Heart left ventricle (tissue), 16 donors: ENCODE measurements at regions not wholly inside any gene's neighbourhood (a gene's known extent, or its start where the extent isn't known, plus 50 kb on each side); places are given as distances from the start of the nearest gene placed in this dataset.

ENCODE experiments used
- ATAC-seq, 4 donors: fragments of 200-7000 bp; cut with Tn5 transposase; one replicate each; pipeline ENCODE4 v1.9.1; 2020 to 2022; ENCODE audit warnings: moderate library complexity in 4 of 4, mild to moderate bottlenecking in 3 of 4, moderate number of reproducible peaks in 1 of 4
- DNase-seq, 5 donors: peaks; one replicate each; pipeline ENCODE4 v3.0.0-alpha.2; 2020
- H3K27ac ChIP-seq, 12 donors: fragments of 200-600 bp; sonication (generic) in 4 of 12; one replicate each; pipeline versions ENCODE4 v1.5.0 to v1.8.0; 2016 to 2022; ENCODE audit warnings: mild to moderate bottlenecking in 2 of 12
- H3K27me3 ChIP-seq, 9 donors: fragments of 200-600 bp; sonication (generic) in 2 of 9; one replicate each; pipeline versions ENCODE4 v1.5.1 to v1.8.0; 2016 to 2022; ENCODE audit warnings: mild to moderate bottlenecking in 3 of 9
- H3K36me3 ChIP-seq, 9 donors: fragments of 200-600 bp; sonication (generic) in 2 of 9; one replicate each; pipeline versions ENCODE4 v1.5.0 to v1.8.0; 2018 to 2022; ENCODE audit warnings: mild to moderate bottlenecking in 2 of 9
- H3K4me1 ChIP-seq, 12 donors: fragments of 200-600 bp; sonication (generic) in 4 of 12; one replicate each; pipeline versions ENCODE4 v1.5.0 to v1.8.0; 2016 to 2022; ENCODE audit warnings: mild to moderate bottlenecking in 3 of 12
- H3K4me3 ChIP-seq, 12 donors: fragments of 200-600 bp; sonication (generic) in 4 of 12; one replicate each; pipeline versions ENCODE4 v1.5.0 to v1.8.0; 2017 to 2022; ENCODE audit warnings: mild to moderate bottlenecking in 9 of 12, moderate library complexity in 4 of 12
- H3K9me3 ChIP-seq, 12 donors: fragments of 200-600 bp; sonication (generic) in 4 of 12; one replicate each; pipeline versions ENCODE4 v1.5.0 to v1.8.0; 2016 to 2022; ENCODE audit warnings: mild to moderate bottlenecking in 1 of 12
- CTCF ChIP-seq, 12 donors: fragments of 200-600 bp; sonication (generic) in 4 of 12; IDR thresholded peaks; one replicate each; pipeline versions ENCODE4 v1.5.0 to v1.8.0; 2018 to 2022; ENCODE audit warnings: antibody characterized with exemption in 12 of 12, mild to moderate bottlenecking in 5 of 12
- POLR2A ChIP-seq, 2 donors: fragments of 450-650 bp; IDR thresholded peaks; one replicate each; pipeline ENCODE4 v1.6.1; 2017; ENCODE audit warnings: antibody characterized with exemption in 2 of 2, mild to moderate bottlenecking in 2 of 2, moderate library complexity in 2 of 2
- WGBS, 4 donors: extraction: QIAGEN DNeasy Blood & Tissue Kit in 2 of 4; methylation state at CpG; one replicate each; pipeline versions ENCODE4 v1.1.5 to v1.1.7; 2013 to 2018; 5-methylcytosine and 5-hydroxymethylcytosine counted together
- intact Hi-C, 10 donors: fragments of 100-400 bp; cut with DNase I; formaldehyde crosslinking; loops; one replicate each; pipeline versions ENCODE4 v1.11.1 to v1.14.2; 2022
- donor health status: ischemic (EF 13 %, LVEDD 7.1; RV severe dilation, severe dysfunction).
- donor health status: healthy with polysubstance abuse.
- donor health status: DM: no; HTN: yes; CAD: no.
- donor health status: DM: no; HTN: no; CAD: no.
- donor health status: ischemic (EF 25% LVEDD 6.9; RV normal size, moderate dysfunction).
- donor health status: ischemic (EF 25% LVEDD 5.7; RV mildly dilated, moderate dysfunction).
- donor health status: healthy.
- donor health status: DM: yes; HTN: yes; CAD: no.
- donor health status: ischemic (EF 35%, LVEDD 5.7; RV mildly dilated, moderate dysfunction).
- donor health status: nonischemic (EF 11% LVEDD 7.7; RV severe dilation, severe dysfunction).
- donor health status: DM: yes; HTN: yes; CAD: no.
- donor health status: PGD.
- donor health status: ischemic (EF 29% LVEDD 5.4; RV normal size, mild dysfunction).
- donor health status: nonischemic (EF 23%, LVEDD 6.1; RV moderate dilation, normal function).

- Histone ChIP-seq H3K9me3 (no peaks in the 10 kb centered on the region), H3K4me1 (peaks cover 0 to 2% (median 0%) of the 10 kb centered on the region in 12 donors), H3K36me3 (no peaks in the 10 kb centered on the region), H3K27ac (no peak overlapping the region), H3K4me3 (no peak overlapping the region), H3K27me3 (peaks cover 0 to 4% (median 0%) of the 10 kb centered on the region in 9 donors)
- WGBS, 4 donors: 58 to 68% (median 61%) methylated on average over 17 of the region's 17 CpGs
- TF ChIP-seq CTCF (IDR thresholded peaks at IDR 0.05): no peak
- TF ChIP-seq POLR2A (IDR thresholded peaks at IDR 0.05): no peak
- intact Hi-C loops: no loop called here
- ATAC-seq: no peak
- no peak for DNase-seq
Measured at GRCh38 chr2:105567996-105568494, 169.2 kb upstream of the FHL2 start.

GRCh38 chr2:105563000-105563719 is 164.3 kb upstream of the FHL2 start:
- Histone ChIP-seq H3K27ac (no peak overlapping the region), H3K36me3 (no peaks in the 10 kb centered on the region), H3K9me3 (no peaks in the 10 kb centered on the region), H3K4me1 (peaks cover 0 to 3% (median 0%) of the 10 kb centered on the region in 12 donors), H3K4me3 (no peak overlapping the region), H3K27me3 (peaks cover 0 to 3% (median 0%) of the 10 kb centered on the region in 9 donors)
- WGBS, 4 donors: 72 to 88% (median 80%) methylated on average over 8 of the region's 8 CpGs
- ATAC-seq: no peak
- intact Hi-C loops: no loop called here
- no peak for DNase-seq
- TF ChIP-seq POLR2A (IDR thresholded peaks at IDR 0.05): no peak
- TF ChIP-seq CTCF (IDR thresholded peaks at IDR 0.05): no peak

- intact Hi-C loops: no loop called here
- DNase-seq (no peak), ATAC-seq (no peak)
- TF ChIP-seq CTCF (IDR thresholded peaks at IDR 0.05) (no peak), POLR2A (IDR thresholded peaks at IDR 0.05) (no peak)
- no peaks in the 10 kb centered on the region for H3K9me3 ChIP-seq
- no peak overlapping the region for H3K27ac ChIP-seq
- H3K27me3 ChIP-seq: peaks cover 0 to 3% (median 0%) of the 10 kb centered on the region in 9 donors
- H3K36me3 ChIP-seq: no peaks in the 10 kb centered on the region
- H3K4me1 ChIP-seq: peaks cover 0 to 20% (median 7%) of the 10 kb centered on the region in 12 donors
- WGBS, 4 donors: 88 to 96% (median 90%) methylated on average over 9 of the region's 9 CpGs
- no peak overlapping the region for H3K4me3 ChIP-seq
Measured at GRCh38 chr2:105561401-105561800, 162.6 kb upstream of the FHL2 start.

GRCh38 chr2:105560157-105560556 is 161.3 kb upstream of the FHL2 start:
- H3K27ac ChIP-seq: no peak overlapping the region
- no peak for TF ChIP-seq POLR2A (IDR thresholded peaks at IDR 0.05)
- TF ChIP-seq CTCF (IDR thresholded peaks at IDR 0.05): no peak
- WGBS, 4 donors: 80 to 93% (median 88%) methylated on average over 10 of the region's 10 CpGs
- intact Hi-C loops: no loop called here
- no peaks in the 10 kb centered on the region for H3K9me3 ChIP-seq
- no peak for ATAC-seq
- DNase-seq: no peak
- no peak overlapping the region for H3K4me3 ChIP-seq
- no peaks in the 10 kb centered on the region for H3K36me3 ChIP-seq
- peaks cover 0 to 8% (median 0%) of the 10 kb centered on the region in 9 donors for H3K27me3 ChIP-seq
- H3K4me1 ChIP-seq: peaks cover 0 to 20% (median 7%) of the 10 kb centered on the region in 12 donors
